ENCODE measurements at regions not wholly inside any gene's neighbourhood (a gene's known extent, or its start where the extent isn't known, plus 50 kb on each side); places are given as distances from the start of the nearest gene placed in this dataset.

GRCh38 chr4:1512051-1512737, 106.0 kb upstream of the NKX1-1 start:
- TF ChIP-seq CTCF (IDR thresholded peaks at IDR 0.05; ENCODE audit: unreplicated experiment in 3 of 3) = no peak
- H3K36me3 Mint-ChIP-seq (ENCODE audit: low read depth) = no peaks in the 10 kb centered on the region
- peaks cover 27% of the 10 kb centered on the region for H3K27me3 Mint-ChIP-seq (ENCODE audit: low read depth)
- no peak overlapping the region for H3K4me3 Mint-ChIP-seq
- peaks cover 4% of the 10 kb centered on the region for H3K4me1 Mint-ChIP-seq
- no peaks in the 10 kb centered on the region for H3K9me3 Mint-ChIP-seq
- H3K27ac Mint-ChIP-seq = no peak overlapping the region

GRCh38 chr4:1511441-1512041, 105.3 kb upstream of the NKX1-1 start:
- no peak for TF ChIP-seq CTCF (IDR thresholded peaks at IDR 0.05; ENCODE audit: unreplicated experiment in 3 of 3)
- no peak overlapping the region for H3K4me3 Mint-ChIP-seq
- H3K27me3 Mint-ChIP-seq (ENCODE audit: low read depth) = peaks cover 32% of the 10 kb centered on the region
- H3K36me3 Mint-ChIP-seq (ENCODE audit: low read depth) = no peaks in the 10 kb centered on the region
- no peaks in the 10 kb centered on the region for H3K9me3 Mint-ChIP-seq
- H3K27ac Mint-ChIP-seq = no peak overlapping the region
- peaks cover 2% of the 10 kb centered on the region for H3K4me1 Mint-ChIP-seq

- H3K4me3 Mint-ChIP-seq = no peak overlapping the region
- peaks cover 36% of the 10 kb centered on the region for H3K27me3 Mint-ChIP-seq (ENCODE audit: low read depth)
- H3K9me3 Mint-ChIP-seq = no peaks in the 10 kb centered on the region
- H3K4me1 Mint-ChIP-seq = no peaks in the 10 kb centered on the region
- no peaks in the 10 kb centered on the region for H3K36me3 Mint-ChIP-seq (ENCODE audit: low read depth)
- no peak overlapping the region for H3K27ac Mint-ChIP-seq
- TF ChIP-seq CTCF (IDR thresholded peaks at IDR 0.05; ENCODE audit: unreplicated experiment in 3 of 3) = no peak
These were observed 104.7 kb upstream of the NKX1-1 start for GRCh38 chr4:1510931-1511330.

- no peak overlapping the region for H3K27ac Mint-ChIP-seq
- no peak overlapping the region for H3K4me3 Mint-ChIP-seq
- no peak for TF ChIP-seq CTCF (IDR thresholded peaks at IDR 0.05; ENCODE audit: unreplicated experiment in 3 of 3)
- peaks cover 41% of the 10 kb centered on the region for H3K27me3 Mint-ChIP-seq (ENCODE audit: low read depth)
- no peaks in the 10 kb centered on the region for H3K9me3 Mint-ChIP-seq
- no peaks in the 10 kb centered on the region for H3K4me1 Mint-ChIP-seq
- no peaks in the 10 kb centered on the region for H3K36me3 Mint-ChIP-seq (ENCODE audit: low read depth)
These were observed 103.1 kb upstream of the NKX1-1 start for GRCh38 chr4:1509366-1509765.

GRCh38 chr4:1508161-1509160, 102.2 kb upstream of the NKX1-1 start:
- Mint-ChIP-seq H3K9me3 (no peaks in the 10 kb centered on the region), H3K27ac (no peak overlapping the region), H3K36me3 (ENCODE audit: low read depth) (no peaks in the 10 kb centered on the region), H3K27me3 (ENCODE audit: low read depth) (peaks cover 41% of the 10 kb centered on the region), H3K4me3 (no peak overlapping the region), H3K4me1 (no peaks in the 10 kb centered on the region)
- TF ChIP-seq CTCF (IDR thresholded peaks at IDR 0.05; ENCODE audit: unreplicated experiment in 3 of 3) = no peak

All from nephron (organoid).